HG03159 (cell line): ENCODE measurements at regions not wholly inside any gene's neighbourhood (a gene's known extent, or its start where the extent isn't known, plus 50 kb on each side); places are given as distances from the start of the nearest gene placed in this dataset.
A peak's percentile ranks its signal among the peaks of the same experiment; 100 is the strongest.

Source experiments
- ATAC-seq: cut with Tn5 transposase; IDR thresholded peaks from one replicate; pipeline ENCODE4 v1.9.1; 2021; ENCODE audit warnings: mild to moderate bottlenecking, moderate library complexity; ENCODE audit not compliant: unreplicated experiment

DNA sequence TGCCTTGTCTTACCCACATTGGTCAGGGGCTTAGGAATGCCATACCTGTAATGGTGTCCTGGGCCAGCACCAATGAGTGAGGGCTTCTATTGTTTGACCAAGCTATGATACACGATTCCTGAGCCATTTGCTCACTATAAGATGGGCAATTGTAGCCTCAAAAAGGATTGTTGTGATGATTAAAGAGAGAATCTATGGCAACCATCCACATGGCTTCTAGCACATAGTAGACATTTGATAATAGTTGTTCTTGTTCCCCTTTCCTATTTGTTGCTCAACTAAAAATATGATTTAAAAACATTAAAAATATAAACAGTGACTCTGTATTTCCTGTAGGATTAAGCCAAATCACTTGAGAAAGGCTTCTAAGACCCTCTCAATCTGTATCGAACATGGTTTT is 366.1 kb downstream of the PCNX1 start:
- no peak for ATAC-seq

DNA sequence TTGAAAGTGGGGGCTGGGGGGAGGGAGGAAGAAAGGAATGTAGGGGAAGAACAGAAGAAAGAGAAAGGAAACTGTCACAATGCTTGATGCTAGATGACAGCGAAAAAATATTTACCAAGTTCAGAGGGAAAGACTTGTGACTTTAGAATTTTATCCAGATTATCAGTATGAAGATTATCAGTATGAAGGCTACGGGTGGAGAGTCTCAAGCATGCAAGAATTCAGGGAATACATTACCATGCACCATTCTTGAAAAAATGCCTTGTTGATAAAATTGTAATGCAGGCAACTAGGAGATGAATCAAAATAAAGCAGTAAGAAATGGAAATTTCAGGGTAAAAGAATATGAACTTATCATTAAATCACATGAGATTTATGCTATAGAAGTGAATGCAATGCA is 376.8 kb downstream of the PCNX1 start:
- ATAC-seq = no peak

DNA sequence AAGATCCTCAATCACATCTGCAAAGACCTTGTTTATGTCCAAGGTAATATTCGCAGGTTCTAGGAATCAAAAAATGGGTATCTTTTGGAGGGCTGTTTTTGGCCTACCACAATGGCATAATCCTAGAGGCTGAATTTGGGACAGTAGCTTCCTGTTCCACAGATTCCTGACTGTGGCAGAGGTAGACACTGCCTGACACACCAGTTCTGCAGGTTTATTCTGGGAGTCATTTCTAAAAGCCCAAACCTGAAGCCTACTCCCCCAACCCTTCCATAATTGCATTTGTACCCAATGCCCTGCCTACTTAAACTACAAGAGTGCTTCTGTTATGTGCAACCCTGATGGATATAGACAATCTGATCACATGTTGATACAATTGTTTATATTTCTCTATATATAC is 378.9 kb downstream of the PCNX1 start:
- no peak for ATAC-seq

GRCh38 chr14:71287567-71287966 is 380.3 kb downstream of the PCNX1 start:
- ATAC-seq = no peak

DNA sequence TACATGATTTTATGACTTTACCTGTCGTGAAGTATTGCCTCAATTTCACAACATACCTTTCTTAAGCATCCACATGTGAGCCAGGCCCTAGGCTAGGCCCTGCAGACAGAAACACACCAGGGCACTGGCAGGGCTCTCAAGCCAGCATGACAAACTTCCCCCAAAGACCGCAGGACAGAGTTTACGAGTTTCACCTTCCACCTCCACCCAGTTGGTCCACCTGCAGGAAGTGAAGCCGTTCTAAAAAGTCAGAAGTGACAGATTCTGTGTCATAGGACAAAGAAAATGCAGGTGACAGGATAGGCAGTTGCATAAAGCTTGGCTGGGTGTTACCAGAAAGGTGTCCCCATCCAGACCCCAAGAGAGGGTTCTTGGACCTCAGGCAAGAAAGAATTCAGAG is 382.3 kb downstream of the PCNX1 start:
- ATAC-seq = peak; percentile 63

DNA sequence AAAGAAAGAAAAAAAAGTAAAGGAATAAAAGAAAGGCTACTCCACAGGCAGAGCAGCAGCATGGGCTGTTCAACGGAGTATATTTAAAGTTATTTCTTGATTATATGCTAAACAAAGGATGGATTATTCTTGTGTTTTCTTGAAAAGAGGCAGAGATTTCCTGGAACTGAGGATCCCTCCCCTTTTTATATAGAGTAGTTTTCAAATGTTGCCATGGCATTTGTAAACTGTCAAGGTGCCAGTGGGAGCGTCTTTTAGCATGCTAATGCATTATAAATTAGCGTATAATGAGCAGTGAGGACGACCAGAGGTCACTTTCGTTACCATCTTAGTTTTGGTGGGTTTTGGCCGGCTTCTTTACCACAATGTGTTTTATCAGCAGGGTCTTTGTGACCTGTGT is 383.0 kb downstream of the PCNX1 start:
- no peak for ATAC-seq

GRCh38 chr14:71290960-71291466 is 383.8 kb downstream of the PCNX1 start:
- ATAC-seq = peak; percentile 60

DNA sequence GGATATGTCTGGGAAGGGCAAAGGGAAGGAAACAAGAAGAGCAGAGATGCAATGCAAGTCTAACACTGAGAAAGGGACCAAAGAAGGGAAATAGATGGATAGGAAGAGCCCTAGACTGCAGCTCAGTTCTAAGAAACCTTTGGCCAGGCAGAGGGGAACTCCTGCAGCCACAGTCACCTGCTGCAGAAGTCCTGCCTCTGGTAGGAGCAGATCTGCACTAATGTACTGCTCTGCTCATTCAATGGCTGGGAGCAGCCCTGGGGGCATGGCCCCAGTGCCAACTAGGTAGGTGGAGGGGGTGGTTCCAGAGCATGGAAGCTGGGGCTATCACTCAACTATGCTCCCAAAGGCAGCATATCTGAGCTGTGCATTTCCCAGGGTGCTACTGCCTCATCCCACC is 388.9 kb downstream of the PCNX1 start:
- no peak for ATAC-seq

DNA sequence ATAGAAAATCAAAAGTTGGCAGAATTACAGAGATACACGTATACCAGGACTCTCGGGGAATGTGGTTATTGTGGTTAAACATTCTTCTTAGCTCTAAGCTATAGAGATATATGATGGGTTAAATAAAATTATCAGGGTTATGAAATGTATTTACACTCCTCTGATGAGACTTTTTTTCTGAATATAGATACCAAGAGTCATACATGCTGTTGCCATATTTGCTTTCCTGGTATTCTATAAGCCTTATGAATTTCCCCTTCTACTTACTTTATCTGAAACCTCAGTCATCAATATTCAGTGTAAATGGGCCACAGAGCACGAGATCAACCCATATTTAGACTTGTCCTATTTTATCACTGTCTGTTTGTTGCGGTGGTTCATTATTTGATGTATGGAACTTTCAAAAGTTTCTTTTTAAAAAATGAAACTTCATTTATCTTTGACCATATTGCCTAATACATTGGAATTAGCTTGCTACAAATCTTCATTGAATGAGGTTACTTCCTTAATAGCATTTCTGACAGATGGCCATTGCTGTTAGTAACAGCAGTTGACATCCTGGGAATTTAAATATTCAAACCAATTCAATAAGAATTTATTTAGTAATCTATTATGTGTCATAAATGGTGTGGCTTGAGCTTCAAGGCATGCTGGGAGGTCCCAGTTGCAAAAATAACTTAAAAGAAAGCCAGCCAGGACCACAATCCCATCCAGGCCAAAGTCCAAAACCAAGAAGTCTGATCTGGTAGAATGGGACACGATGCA is 393.5 kb downstream of the PCNX1 start:
- no peak for ATAC-seq

DNA sequence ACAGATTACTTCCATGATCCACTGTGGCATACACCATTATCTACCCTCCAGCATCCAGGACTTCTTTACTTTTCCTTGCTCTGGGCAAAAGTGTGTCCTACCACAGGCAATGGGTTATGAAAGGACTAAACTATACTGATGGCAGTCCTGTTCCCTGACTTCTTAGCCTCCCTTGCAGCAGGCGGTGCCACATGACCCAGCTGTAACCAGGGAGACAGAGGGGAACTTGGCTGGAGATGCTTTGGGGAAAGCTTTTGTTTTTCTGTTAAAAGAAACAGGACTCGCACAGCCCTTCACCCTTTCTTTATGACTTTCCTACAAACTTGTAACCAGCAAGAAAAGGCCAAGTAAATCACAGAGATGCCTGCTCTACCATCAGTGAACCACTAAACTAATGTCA is 394.4 kb downstream of the PCNX1 start:
- ATAC-seq = no peak

- no peak for ATAC-seq
Observed at GRCh38 chr14:71304690-71305089, 397.4 kb downstream of the PCNX1 start.

DNA sequence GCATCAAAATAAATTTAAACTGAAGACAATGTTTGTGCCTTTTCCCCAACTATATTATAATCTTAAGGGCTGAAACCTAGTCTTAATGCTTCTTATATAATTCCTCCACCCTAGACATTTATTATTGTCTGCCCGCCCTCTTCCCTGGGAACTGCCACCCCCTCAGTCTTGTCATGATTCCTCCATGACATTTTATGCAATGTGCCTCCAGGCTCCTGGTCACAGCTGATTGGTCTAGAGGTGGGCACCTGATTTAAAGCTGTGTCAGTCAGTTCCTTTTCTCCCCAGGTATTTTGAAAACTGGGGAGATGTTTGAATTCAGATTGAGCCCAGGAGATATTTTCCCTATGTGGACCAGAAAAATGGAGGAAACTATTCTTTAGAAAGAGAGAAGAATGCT is 401.4 kb downstream of the PCNX1 start:
- ATAC-seq = no peak

GRCh38 chr14:71309756-71310155 is 402.5 kb downstream of the PCNX1 start:
- ATAC-seq = no peak

GRCh38 chr14:71311061-71311460 is 403.8 kb downstream of the PCNX1 start:
- no peak for ATAC-seq

DNA sequence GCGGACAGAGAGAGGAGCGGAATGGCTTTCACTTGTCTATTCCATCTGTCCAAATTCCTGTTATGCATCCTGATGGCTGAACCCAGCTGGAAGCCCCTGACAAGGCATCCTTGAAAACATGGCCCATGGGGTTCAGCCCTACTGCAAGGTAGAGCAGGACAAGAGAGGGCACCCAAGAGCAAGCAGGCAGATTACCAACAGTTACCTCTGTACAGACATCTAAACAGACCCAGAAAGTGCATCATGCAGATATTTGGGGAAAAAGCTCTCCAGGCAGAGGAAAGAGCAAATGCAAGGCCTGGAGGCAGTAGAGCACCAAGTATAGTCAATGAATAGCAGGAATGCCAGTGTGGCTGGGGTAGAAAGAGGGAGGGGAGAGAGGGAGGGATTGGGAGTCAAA is 407.5 kb downstream of the PCNX1 start:
- ATAC-seq = no peak

DNA sequence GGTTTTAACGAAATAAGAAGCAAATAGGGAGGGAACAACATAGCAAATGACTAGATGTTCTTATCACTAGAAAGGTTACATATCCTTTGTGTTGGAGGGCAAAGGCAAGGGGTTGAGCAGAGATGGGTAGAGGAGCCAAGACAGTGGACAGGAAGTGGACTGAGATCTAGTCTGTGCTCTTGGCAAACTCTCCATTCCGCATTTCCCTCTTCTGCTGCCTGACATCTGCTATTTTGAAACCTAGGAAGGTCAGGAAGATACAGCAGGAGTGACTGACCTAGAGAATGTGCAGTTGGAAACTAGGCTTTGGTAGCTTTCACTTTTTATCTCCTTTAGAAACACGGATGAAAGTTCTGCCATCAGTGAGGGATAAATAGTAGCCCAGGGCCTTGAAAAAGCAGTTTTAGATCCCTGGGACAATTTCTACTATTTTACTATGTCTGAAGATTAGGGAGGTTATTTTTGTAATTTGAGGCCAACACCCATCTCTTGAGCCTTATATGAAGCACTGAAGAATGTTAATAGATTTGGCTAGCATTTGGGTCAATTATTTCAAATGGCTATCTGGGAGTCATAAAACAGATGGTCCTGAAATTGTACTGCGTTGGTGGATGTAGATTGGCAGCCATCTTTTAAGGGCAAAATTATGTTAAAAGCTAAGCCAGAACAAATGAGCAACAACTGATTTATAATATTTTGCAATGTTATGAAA is 410.3 kb downstream of the PCNX1 start:
- no peak for ATAC-seq

DNA sequence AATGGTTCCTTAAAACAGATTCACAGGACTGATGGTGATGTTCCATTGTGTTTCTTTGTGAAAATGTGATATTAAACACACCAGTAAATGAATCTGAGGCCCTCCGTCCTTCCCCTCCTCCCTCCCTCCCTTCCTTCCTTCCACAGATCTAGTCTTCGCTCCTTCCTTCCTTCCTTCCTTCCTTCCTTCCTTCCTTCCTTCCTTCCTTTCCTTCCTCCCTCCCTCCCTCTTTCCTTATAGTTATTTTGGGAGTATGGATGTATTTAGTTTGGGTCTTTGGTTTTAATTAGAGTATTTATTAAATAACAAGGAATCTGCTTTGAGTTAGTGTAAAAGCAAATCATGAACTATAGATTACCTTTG is 410.8 kb downstream of the PCNX1 start:
- no peak for ATAC-seq

- no peak for ATAC-seq
Observed at GRCh38 chr14:71319666-71320065, 412.4 kb downstream of the PCNX1 start.

DNA sequence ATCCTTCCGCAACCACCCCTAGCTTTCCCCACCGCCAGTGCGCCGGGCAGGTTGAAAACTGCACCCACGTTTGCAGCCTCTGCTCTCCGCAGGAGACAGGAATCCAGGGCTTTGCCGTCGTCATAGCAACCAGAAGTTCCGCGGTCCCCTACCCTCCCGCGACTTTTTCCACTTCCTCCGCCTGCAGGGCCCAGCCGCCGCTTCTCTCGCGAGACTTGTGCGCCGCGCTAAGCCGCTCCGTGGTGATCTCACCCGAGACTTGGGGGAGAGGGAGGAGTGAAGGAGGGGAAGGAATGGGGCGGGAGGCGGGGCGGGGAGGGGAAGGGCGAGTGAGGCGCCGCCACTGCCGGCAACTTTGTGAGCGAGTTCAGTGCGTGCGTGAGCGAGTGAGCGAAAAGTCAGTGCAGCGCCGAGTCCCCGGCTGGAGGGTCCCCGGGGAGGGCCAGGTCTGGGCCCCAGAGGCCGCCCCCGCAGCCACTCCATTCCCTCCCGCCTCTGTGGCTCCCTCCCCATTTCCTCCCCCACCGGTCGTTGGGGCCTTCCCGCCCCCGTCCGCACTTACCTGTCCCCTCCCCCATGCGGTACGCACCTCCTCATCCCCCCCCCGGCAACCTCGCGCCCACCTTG is 413.0 kb downstream of the PCNX1 start, which contains the start of gene SIPA1L1:
Gene SIPA1L1, plus strand, starts transcription at position 370 of the 627 bp plus-strand sequence.
- peak; percentile 76 for ATAC-seq

DNA sequence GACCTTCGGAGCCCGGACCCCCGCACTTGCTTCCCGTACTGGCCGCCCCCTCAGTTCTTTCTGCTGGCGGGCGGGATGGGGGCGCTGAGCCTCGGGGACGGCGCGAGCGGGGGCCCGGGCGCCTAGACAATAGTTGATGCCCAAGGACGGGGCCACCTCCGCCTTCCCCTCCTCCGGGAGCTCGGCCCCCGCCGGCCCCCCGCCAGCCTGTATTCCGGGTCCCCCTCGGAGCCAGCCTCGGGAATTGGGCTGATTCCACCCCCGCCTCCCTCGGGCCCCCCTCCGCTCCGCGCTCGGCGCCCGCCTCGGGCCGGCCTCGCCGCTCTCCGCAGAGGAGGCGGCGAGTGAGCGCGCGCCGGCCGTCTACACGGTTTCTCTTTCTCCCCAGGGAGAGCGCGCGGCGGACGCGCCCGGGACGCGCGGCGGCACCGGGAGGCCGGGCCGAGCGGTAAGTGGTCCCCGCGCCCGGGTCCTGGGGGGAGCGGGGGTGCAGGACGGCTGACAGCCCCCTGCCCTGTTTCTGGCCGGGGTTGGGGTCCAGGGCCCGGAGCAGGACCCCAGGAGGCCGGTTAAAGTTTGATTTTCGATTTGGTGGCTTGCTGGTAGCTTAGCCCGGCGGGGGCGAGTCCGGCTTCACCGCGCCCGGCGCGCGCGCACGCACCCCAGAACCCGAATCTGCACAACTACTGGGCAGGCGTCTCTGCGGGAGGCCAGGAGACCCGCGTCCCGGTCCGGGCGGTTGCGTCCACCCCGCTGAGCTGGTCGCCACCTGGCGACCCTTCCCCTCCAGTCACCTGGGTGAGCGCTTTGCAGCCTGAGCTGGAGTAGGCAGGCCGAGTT is 413.7 kb downstream of the PCNX1 start:
- ATAC-seq = peak; percentile 19
